Caco-2 (cell line): ENCODE measurements at regions not wholly inside any gene's neighbourhood (a gene's known extent, or its start where the extent isn't known, plus 50 kb on each side); places are given as distances from the start of the nearest gene placed in this dataset.

Source experiments
- BruUV-seq: library from RNA; stranded (reverse); fragments of 400-500 nt; replicated peaks from 2 replicates; lab custom pipeline; 2021; lab: Mats Ljungman, UMichigan
- CTCF ChIA-PET: fragments of 300-600 bp; sonication (Branson Sonifier 250); formaldehyde crosslinking; loops from one replicate; lab custom pipeline; 2022; ENCODE audit warnings: antibody characterized with exemption; lab: Charles Lee
- POLR2A ChIA-PET: fragments of 300-600 bp; sonication (Branson Sonifier 250); formaldehyde crosslinking; loops from one replicate; lab custom pipeline; 2022; ENCODE audit warnings: antibody characterized with exemption; lab: Charles Lee
- DNase-seq, 2 experiments: peaks; one replicate each; pipeline versions ENCODE4 v3.0.0 to v3.0.0-alpha.2; 2020 to 2022
- H3K27me3 ChIP-seq: replicated peaks from 2 replicates; pipeline ENCODE4 v1.6.0; 2011; ENCODE audit warnings: low read length; ENCODE audit not compliant: control insufficient read depth, insufficient read depth
- H3K36me3 ChIP-seq: 2 replicates; pipeline ENCODE4 v1.5.1; 2011; ENCODE audit warnings: low read length; ENCODE audit not compliant: control insufficient read depth, insufficient read depth
- H3K4me1 ChIP-seq: fragments of 250-450 bp; sonication (Bioruptor Pico); 2 replicates; pipeline ENCODE4 v1.5.1; 2020; ENCODE audit warnings: mild to moderate bottlenecking
- H3K4me3 ChIP-seq: 2 replicates; pipeline ENCODE4 v1.5.1; 2011; ENCODE audit warnings: low read depth, mild to moderate bottlenecking, control low read depth, low read length
- H3K9me3 ChIP-seq: fragments of 250-450 bp; sonication (Bioruptor Pico); 2 replicates; pipeline ENCODE4 v1.5.1; 2020; ENCODE audit warnings: mild to moderate bottlenecking, moderate library complexity
- H3K27ac Mint-ChIP-seq: one replicate; pipeline ENCODE4 v1.8.0; 2022; ENCODE audit warnings: mixed read lengths; ENCODE audit not compliant: unreplicated experiment
- H3K27me3 Mint-ChIP-seq: one replicate; pipeline ENCODE4 v1.8.0; 2022; ENCODE audit warnings: mixed read lengths; ENCODE audit not compliant: insufficient read depth, unreplicated experiment
- H3K36me3 Mint-ChIP-seq: one replicate; pipeline ENCODE4 v1.8.0; 2022; ENCODE audit warnings: mild to moderate bottlenecking, mixed read lengths; ENCODE audit not compliant: insufficient read depth, unreplicated experiment
- H3K4me1 Mint-ChIP-seq: one replicate; pipeline ENCODE4 v1.8.0; 2022; ENCODE audit warnings: low read depth, mixed read lengths; ENCODE audit not compliant: unreplicated experiment
- H3K4me3 Mint-ChIP-seq: one replicate; pipeline ENCODE4 v1.8.0; 2022; ENCODE audit warnings: mild to moderate bottlenecking, moderate library complexity, mixed read lengths; ENCODE audit not compliant: unreplicated experiment
- H3K9me3 Mint-ChIP-seq: one replicate; pipeline ENCODE4 v1.8.0; 2022; ENCODE audit warnings: mixed read lengths; ENCODE audit not compliant: unreplicated experiment
- intact Hi-C: fragments of 100-400 bp; cut with micrococcal nuclease; formaldehyde crosslinking; loops from one replicate; pipeline ENCODE4 v1.10.0; 2022; ENCODE audit not compliant: unreplicated experiment
- TF ChIP-seq, protein P1 (sequence below), 2 experiments: fragments of 200-600 bp in 1 of 2; IDR thresholded peaks; 1 replicate in 1 of 2; 2 replicates in 1 of 2; pipeline versions ENCODE4 v1.5.1 to v1.8.0; 2011 to 2022; ENCODE audit warnings: antibody characterized with exemption in 1 of 2, control low read depth in 1 of 2, inconsistent platforms in 1 of 2, low read depth in 1 of 2, low read length in 1 of 2, mild to moderate bottlenecking in 1 of 2, moderate library complexity in 1 of 2; ENCODE audit not compliant: insufficient read depth in 1 of 2, severe bottlenecking in 1 of 2, unreplicated experiment in 1 of 2

DNA sequence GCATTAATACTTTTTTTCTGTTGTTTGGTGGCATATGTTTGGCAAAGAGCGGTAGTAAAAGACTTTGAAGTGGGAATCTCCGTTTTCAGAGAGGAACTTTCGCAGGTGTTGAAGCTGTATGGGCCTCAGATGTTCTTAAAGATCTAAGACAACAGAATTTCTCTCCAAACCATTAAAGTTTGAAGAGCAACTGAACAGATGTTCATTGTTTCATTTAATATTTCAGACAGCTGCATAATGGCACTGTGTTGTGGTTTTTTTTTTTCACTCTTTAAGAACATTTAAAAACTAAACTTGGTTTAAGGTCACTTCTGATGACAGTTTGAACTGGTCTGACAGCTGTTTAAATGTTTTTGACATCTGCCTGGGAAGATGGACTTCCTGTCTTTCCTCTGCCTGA is 882.7 kb upstream of the PCDH10 start:
- Mint-ChIP-seq H3K36me3 (no peaks in the 10 kb centered on the region), H3K4me1 (no peaks in the 10 kb centered on the region), H3K9me3 (no peaks in the 10 kb centered on the region), H3K4me3 (no peak overlapping the region), H3K27ac (no peak overlapping the region), H3K27me3 (no peaks in the 10 kb centered on the region)
- POLR2A ChIA-PET = no interaction called here
- no TSS peak for BruUV-seq
- Histone ChIP-seq H3K9me3 (no peaks in the 10 kb centered on the region), H3K36me3 (no peaks in the 10 kb centered on the region), H3K4me3 (no peak overlapping the region), H3K4me1 (no peaks in the 10 kb centered on the region), H3K27me3 (no peaks in the 10 kb centered on the region)
- TF ChIP-seq, protein P1, sequence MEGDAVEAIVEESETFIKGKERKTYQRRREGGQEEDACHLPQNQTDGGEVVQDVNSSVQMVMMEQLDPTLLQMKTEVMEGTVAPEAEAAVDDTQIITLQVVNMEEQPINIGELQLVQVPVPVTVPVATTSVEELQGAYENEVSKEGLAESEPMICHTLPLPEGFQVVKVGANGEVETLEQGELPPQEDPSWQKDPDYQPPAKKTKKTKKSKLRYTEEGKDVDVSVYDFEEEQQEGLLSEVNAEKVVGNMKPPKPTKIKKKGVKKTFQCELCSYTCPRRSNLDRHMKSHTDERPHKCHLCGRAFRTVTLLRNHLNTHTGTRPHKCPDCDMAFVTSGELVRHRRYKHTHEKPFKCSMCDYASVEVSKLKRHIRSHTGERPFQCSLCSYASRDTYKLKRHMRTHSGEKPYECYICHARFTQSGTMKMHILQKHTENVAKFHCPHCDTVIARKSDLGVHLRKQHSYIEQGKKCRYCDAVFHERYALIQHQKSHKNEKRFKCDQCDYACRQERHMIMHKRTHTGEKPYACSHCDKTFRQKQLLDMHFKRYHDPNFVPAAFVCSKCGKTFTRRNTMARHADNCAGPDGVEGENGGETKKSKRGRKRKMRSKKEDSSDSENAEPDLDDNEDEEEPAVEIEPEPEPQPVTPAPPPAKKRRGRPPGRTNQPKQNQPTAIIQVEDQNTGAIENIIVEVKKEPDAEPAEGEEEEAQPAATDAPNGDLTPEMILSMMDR (IDR thresholded peaks at IDR 0.05; ENCODE audit: insufficient read depth in 1 of 2, low read depth in 1 of 2, low read length in 1 of 2, severe bottlenecking in 1 of 2, unreplicated experiment in 1 of 2) = no peak
- no peak for DNase-seq
- CTCF ChIA-PET = no interaction called here
- intact Hi-C loops = no loop called here

DNA sequence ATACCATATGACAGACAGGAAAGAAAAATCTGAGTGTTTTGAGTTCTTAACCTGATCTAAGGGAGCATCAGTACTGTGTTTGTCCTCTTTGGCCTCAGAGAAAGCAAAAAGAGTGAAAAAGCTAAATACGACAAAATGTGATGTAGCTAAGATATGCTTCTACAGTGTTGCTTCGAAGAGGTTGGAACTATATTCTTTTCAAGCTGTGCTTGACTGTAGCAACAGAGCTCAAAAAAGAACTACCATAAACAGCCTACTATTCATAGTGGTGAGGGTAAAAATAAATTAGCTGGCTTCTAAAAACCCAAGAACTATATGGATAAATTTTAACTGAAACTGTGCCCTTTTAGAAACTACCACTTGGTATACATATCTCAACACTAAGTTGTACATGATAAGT is 881.8 kb upstream of the PCDH10 start:
- Mint-ChIP-seq H3K4me3 (no peak overlapping the region), H3K27ac (no peak overlapping the region), H3K27me3 (no peaks in the 10 kb centered on the region), H3K36me3 (no peaks in the 10 kb centered on the region), H3K9me3 (no peaks in the 10 kb centered on the region), H3K4me1 (no peaks in the 10 kb centered on the region)
- Histone ChIP-seq H3K4me3 (no peak overlapping the region), H3K36me3 (no peaks in the 10 kb centered on the region), H3K9me3 (no peaks in the 10 kb centered on the region), H3K27me3 (no peaks in the 10 kb centered on the region), H3K4me1 (no peaks in the 10 kb centered on the region)
- intact Hi-C loops = no loop called here
- TF ChIP-seq, protein P1 (IDR thresholded peaks at IDR 0.05; ENCODE audit: insufficient read depth in 1 of 2, low read depth in 1 of 2, low read length in 1 of 2, severe bottlenecking in 1 of 2, unreplicated experiment in 1 of 2) = no peak
- CTCF ChIA-PET = no interaction called here
- no TSS peak for BruUV-seq
- POLR2A ChIA-PET = no interaction called here
- DNase-seq = no peak

DNA sequence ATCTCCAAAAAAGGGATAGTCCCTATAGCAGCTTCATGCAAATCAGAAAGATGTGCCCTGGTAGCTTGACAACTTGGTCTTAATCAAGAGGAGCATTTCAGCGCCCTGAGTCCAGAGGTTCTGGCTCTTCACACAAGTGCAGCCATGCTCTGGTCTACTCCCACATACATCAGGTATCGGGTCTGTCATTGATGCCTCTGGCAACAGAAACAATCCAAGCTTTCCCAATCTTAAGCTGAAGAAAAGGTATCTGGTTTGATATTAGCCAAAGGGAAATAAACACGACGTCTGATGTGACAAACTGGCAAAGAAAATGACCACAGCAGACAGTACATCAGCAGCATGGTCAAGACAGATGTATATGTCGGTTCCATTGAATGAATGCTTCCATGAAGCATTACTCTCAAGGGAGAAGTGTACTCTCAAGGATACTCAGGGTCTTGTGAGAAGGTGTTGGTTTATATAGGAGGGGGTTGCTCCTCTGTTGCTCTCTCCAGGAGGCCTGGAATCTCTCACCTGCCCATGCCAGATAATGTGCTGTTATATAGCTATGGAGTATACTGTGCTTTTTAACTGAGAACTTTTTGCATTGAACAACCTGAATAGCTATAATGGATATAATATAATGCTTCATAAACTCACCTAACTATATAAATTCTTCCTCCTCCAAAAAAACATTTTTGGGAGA is 879.6 kb upstream of the PCDH10 start:
- TF ChIP-seq, protein P1 (IDR thresholded peaks at IDR 0.05; ENCODE audit: insufficient read depth in 1 of 2, low read depth in 1 of 2, low read length in 1 of 2, severe bottlenecking in 1 of 2, unreplicated experiment in 1 of 2) = no peak
- Mint-ChIP-seq H3K9me3 (no peaks in the 10 kb centered on the region), H3K27me3 (no peaks in the 10 kb centered on the region), H3K27ac (no peak overlapping the region), H3K36me3 (no peaks in the 10 kb centered on the region), H3K4me1 (no peaks in the 10 kb centered on the region), H3K4me3 (no peak overlapping the region)
- no peaks in the 10 kb centered on the region for H3K36me3 ChIP-seq
- POLR2A ChIA-PET = no interaction called here
- intact Hi-C loops = no loop called here
- H3K4me3 ChIP-seq = no peak overlapping the region
- CTCF ChIA-PET = no interaction called here
- H3K27me3 ChIP-seq = no peaks in the 10 kb centered on the region
- H3K4me1 ChIP-seq = no peaks in the 10 kb centered on the region
- BruUV-seq = no TSS peak
- H3K9me3 ChIP-seq = no peaks in the 10 kb centered on the region
- no peak for DNase-seq
